Breast epithelium (tissue), 3 donors: ENCODE measurements at regions not wholly inside any gene's neighbourhood (a gene's known extent, or its start where the extent isn't known, plus 50 kb on each side); places are given as distances from the start of the nearest gene placed in this dataset.

Experiments used
- CTCF ChIP-seq, 3 donors: fragments of 450-650 bp; IDR thresholded peaks; one replicate each; pipeline ENCODE4 v1.5.1; 2016 to 2017; ENCODE audit warnings: antibody characterized with exemption in 3 of 3, mild to moderate bottlenecking in 3 of 3, moderate library complexity in 3 of 3
- POLR2A ChIP-seq: fragments of 450-650 bp; IDR thresholded peaks from one replicate; pipeline ENCODE4 v1.6.1; 2016; ENCODE audit warnings: antibody characterized with exemption, mild to moderate bottlenecking, moderate library complexity

DNA sequence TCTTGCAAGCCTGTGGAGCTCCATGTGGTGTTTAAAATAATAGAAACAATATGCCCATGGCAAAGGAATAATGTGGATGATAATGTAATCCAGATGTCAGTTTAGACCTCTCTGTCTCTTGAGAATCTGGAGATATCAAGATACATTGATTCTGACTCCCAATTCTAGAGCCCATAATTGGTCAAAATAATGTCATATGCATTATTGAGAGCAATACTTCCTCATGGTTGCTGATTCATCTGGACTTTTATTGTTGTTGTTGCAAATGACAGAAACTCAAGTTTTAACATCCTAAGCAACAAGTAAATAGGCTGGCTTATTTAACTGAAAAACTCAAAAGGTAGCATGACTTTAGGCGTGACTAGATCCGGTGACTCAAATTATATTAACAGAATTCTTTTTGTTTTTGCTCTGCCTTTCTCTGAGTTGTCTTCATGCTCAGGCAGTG, 152.1 kb downstream of the PCSK1 start:
- TF ChIP-seq CTCF (IDR thresholded peaks at IDR 0.05) (no peak), POLR2A (no peak)
